ENCODE measurements at regions not wholly inside any gene's neighbourhood (a gene's known extent, or its start where the extent isn't known, plus 50 kb on each side); places are given as distances from the start of the nearest gene placed in this dataset.

GRCh38 chr1:103367186-103367585 lies 158.3 kb upstream of the RNPC3 start:
- intact Hi-C loops (cut with DNase I) = no loop called here

GRCh38 chr1:103365860-103366569 lies 159.5 kb upstream of the RNPC3 start:
- no peak for TF ChIP-seq CTCF (IDR thresholded peaks at IDR 0.05)
- DNase-seq (ENCODE audit: low spot score in 2 of 2) = no peak
- Histone ChIP-seq H3K4me3 (no peak overlapping the region), H3K9me3 (no peaks in the 10 kb centered on the region), H3K36me3 (no peaks in the 10 kb centered on the region), H3K4me1 (no peaks in the 10 kb centered on the region), H3K27ac (no peak overlapping the region), H3K27me3 (no peaks in the 10 kb centered on the region)
- intact Hi-C loops (cut with DNase I) = no loop called here

More at GRCh38 chr1:103367186-103367585, 158.3 kb upstream of the RNPC3 start:
- Histone ChIP-seq H3K27me3 (no peaks in the 10 kb centered on the region), H3K4me1 (no peaks in the 10 kb centered on the region), H3K27ac (no peak overlapping the region), H3K4me3 (no peak overlapping the region), H3K36me3 (no peaks in the 10 kb centered on the region), H3K9me3 (no peaks in the 10 kb centered on the region)
- TF ChIP-seq CTCF (IDR thresholded peaks at IDR 0.05) = no peak
- DNase-seq (ENCODE audit: low spot score in 2 of 2) = no peak

- Histone ChIP-seq H3K36me3 (no peaks in the 10 kb centered on the region), H3K4me1 (no peaks in the 10 kb centered on the region), H3K27me3 (no peaks in the 10 kb centered on the region), H3K4me3 (no peak overlapping the region), H3K27ac (no peak overlapping the region), H3K9me3 (no peaks in the 10 kb centered on the region)
- no peak for TF ChIP-seq CTCF (IDR thresholded peaks at IDR 0.05)
- intact Hi-C loops (cut with DNase I) = no loop called here
- DNase-seq (ENCODE audit: low spot score in 2 of 2) = no peak
Observed at GRCh38 chr1:103363008-103363365, 162.5 kb upstream of the RNPC3 start.

- Histone ChIP-seq H3K4me1 (no peaks in the 10 kb centered on the region), H3K27me3 (no peaks in the 10 kb centered on the region), H3K9me3 (no peaks in the 10 kb centered on the region), H3K36me3 (no peaks in the 10 kb centered on the region), H3K4me3 (no peak overlapping the region), H3K27ac (no peak overlapping the region)
- TF ChIP-seq CTCF (IDR thresholded peaks at IDR 0.05) = no peak
- intact Hi-C loops (cut with DNase I) = no loop called here
- DNase-seq (ENCODE audit: low spot score in 2 of 2) = no peak
Observed at GRCh38 chr1:103362348-103363007, 163.0 kb upstream of the RNPC3 start.

GRCh38 chr1:103353391-103353790 lies 172.1 kb upstream of the RNPC3 start:
- H3K4me1 ChIP-seq = no peaks in the 10 kb centered on the region
- no peaks in the 10 kb centered on the region for H3K9me3 ChIP-seq
- H3K27ac ChIP-seq = no peak overlapping the region
- no peaks in the 10 kb centered on the region for H3K36me3 ChIP-seq
- DNase-seq (ENCODE audit: low spot score in 2 of 2) = no peak
- H3K4me3 ChIP-seq = no peak overlapping the region
- intact Hi-C loops (cut with DNase I) = no loop called here
- H3K27me3 ChIP-seq = no peaks in the 10 kb centered on the region
- no peak for TF ChIP-seq CTCF (IDR thresholded peaks at IDR 0.05)
